Calu3 (cell line): ENCODE measurements at regions not wholly inside any gene's neighbourhood (a gene's known extent, or its start where the extent isn't known, plus 50 kb on each side); places are given as distances from the start of the nearest gene placed in this dataset.

ENCODE experiments used
- BruUV-seq: library from RNA; stranded (reverse); fragments of 400-500 nt; replicated peaks from 2 replicates; lab custom pipeline; 2021; lab: Mats Ljungman, UMichigan
- CTCF ChIA-PET: fragments of 300-600 bp; sonication (Branson Sonifier 250); formaldehyde crosslinking; loops from one replicate; lab custom pipeline; 2022; ENCODE audit warnings: antibody characterized with exemption; lab: Charles Lee
- DNase-seq: peaks from one replicate; pipeline ENCODE4 v3.0.0; 2022
- H3K27ac Mint-ChIP-seq: one replicate; pipeline ENCODE4 v1.8.0; 2022; ENCODE audit warnings: mixed read lengths; ENCODE audit not compliant: unreplicated experiment
- H3K27me3 Mint-ChIP-seq: one replicate; pipeline ENCODE4 v1.8.0; 2022; ENCODE audit warnings: mixed read lengths; ENCODE audit not compliant: unreplicated experiment
- H3K36me3 Mint-ChIP-seq: one replicate; pipeline ENCODE4 v1.8.0; 2022; ENCODE audit warnings: mild to moderate bottlenecking, moderate library complexity, mixed read lengths; ENCODE audit not compliant: insufficient read depth, unreplicated experiment
- H3K4me1 Mint-ChIP-seq: one replicate; pipeline ENCODE4 v1.8.0; 2022; ENCODE audit warnings: mild to moderate bottlenecking, low read depth, mixed read lengths; ENCODE audit not compliant: unreplicated experiment
- H3K4me3 Mint-ChIP-seq: one replicate; pipeline ENCODE4 v1.8.0; 2022; ENCODE audit warnings: mild to moderate bottlenecking, low read depth, moderate library complexity, mixed read lengths; ENCODE audit not compliant: unreplicated experiment
- H3K9me3 Mint-ChIP-seq: one replicate; pipeline ENCODE4 v1.8.0; 2022; ENCODE audit warnings: low read depth, mixed read lengths; ENCODE audit not compliant: unreplicated experiment
- intact Hi-C: fragments of 100-400 bp; cut with micrococcal nuclease; formaldehyde crosslinking; loops from one replicate; pipeline ENCODE4 v1.10.0; 2022; ENCODE audit not compliant: unreplicated experiment
- TF ChIP-seq, protein P1 (sequence below): fragments of 200-600 bp; IDR thresholded peaks from one replicate; pipeline ENCODE4 v1.8.0; 2022; ENCODE audit warnings: antibody characterized with exemption; ENCODE audit not compliant: unreplicated experiment

DNA sequence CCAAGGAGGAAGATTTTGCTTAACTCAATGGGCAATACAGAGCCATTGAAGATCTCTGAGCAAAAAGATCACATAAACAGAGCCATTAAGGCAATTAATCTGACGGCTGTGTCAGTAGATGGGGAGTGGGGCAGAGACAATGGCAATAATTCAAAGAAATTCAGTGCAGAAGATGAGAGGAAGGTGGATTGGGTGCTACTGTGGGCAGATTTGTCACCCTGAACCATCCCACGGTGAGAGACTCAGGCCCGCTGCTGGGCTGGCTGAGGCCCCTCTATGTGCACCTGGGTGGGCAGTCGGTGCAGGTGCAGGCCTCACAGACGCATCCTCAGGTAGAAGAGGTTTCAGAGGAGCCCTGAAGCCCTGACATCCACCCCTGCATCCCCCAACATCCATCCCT lies 458.6 kb downstream of the EIPR1 start:
- CTCF ChIA-PET = no interaction called here
- no peak overlapping the region for H3K4me3 Mint-ChIP-seq
- DNase-seq = no peak
- peaks cover 12% of the 10 kb centered on the region for H3K9me3 Mint-ChIP-seq
- no peaks in the 10 kb centered on the region for H3K4me1 Mint-ChIP-seq
- intact Hi-C loops = no loop called here
- no peaks in the 10 kb centered on the region for H3K36me3 Mint-ChIP-seq
- no peak overlapping the region for H3K27ac Mint-ChIP-seq
- TF ChIP-seq, protein P1, sequence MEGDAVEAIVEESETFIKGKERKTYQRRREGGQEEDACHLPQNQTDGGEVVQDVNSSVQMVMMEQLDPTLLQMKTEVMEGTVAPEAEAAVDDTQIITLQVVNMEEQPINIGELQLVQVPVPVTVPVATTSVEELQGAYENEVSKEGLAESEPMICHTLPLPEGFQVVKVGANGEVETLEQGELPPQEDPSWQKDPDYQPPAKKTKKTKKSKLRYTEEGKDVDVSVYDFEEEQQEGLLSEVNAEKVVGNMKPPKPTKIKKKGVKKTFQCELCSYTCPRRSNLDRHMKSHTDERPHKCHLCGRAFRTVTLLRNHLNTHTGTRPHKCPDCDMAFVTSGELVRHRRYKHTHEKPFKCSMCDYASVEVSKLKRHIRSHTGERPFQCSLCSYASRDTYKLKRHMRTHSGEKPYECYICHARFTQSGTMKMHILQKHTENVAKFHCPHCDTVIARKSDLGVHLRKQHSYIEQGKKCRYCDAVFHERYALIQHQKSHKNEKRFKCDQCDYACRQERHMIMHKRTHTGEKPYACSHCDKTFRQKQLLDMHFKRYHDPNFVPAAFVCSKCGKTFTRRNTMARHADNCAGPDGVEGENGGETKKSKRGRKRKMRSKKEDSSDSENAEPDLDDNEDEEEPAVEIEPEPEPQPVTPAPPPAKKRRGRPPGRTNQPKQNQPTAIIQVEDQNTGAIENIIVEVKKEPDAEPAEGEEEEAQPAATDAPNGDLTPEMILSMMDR = no peak
- H3K27me3 Mint-ChIP-seq = no peaks in the 10 kb centered on the region
- no TSS peak for BruUV-seq

DNA sequence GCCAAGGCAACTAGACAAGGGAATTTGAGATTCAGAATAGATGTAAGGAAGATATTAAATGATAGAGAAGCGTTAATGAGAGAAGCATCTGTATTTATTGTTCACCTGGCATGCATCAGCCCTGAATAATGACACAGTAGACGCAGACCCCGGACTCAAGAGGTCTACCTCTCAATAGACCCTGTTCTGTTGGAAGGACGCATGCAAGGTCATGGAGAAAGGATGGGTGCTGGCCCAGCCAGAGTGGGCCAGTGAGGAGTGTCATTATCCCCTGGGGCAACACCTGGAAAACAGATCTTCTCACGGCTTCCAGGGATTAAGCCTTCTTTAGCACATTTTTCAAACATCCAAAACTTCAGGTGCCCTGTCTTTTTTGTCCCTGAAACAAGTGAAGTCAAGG lies 461.0 kb downstream of the EIPR1 start:
- CTCF ChIA-PET = no interaction called here
- TF ChIP-seq, protein P1 = no peak
- no TSS peak for BruUV-seq

DNA sequence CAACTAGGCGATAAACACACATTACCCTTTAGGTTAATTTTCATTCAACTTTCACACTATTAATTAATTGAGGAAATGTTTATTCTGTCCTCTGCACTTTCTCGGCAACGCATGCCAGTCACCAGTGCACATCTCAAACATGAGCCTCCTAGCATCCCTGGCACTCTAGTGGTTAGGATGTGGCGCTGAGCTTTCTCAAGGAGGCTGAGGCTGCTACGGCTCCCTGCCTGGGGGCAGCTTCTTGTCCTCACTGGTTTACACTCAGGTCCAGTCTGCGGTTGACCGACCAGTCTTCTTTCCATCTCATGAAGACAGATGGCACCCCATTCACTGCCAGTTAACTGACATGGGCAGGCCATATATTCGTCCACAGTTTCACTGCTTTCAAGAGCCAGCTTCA lies 463.4 kb downstream of the EIPR1 start:
- H3K4me3 Mint-ChIP-seq = no peak overlapping the region
- CTCF ChIA-PET = no interaction called here
- no peaks in the 10 kb centered on the region for H3K27me3 Mint-ChIP-seq
- H3K27ac Mint-ChIP-seq = no peak overlapping the region
- peaks cover 16% of the 10 kb centered on the region for H3K9me3 Mint-ChIP-seq
- intact Hi-C loops = no loop called here
- H3K36me3 Mint-ChIP-seq = no peaks in the 10 kb centered on the region
- no peak for DNase-seq
- TF ChIP-seq, protein P1 = no peak
- H3K4me1 Mint-ChIP-seq = no peaks in the 10 kb centered on the region
- no TSS peak for BruUV-seq

More for the DNA sequence above, 461.0 kb downstream of the EIPR1 start:
- Mint-ChIP-seq H3K9me3 (peaks cover 9% of the 10 kb centered on the region), H3K27ac (no peak overlapping the region), H3K4me1 (no peaks in the 10 kb centered on the region), H3K27me3 (no peaks in the 10 kb centered on the region), H3K36me3 (no peaks in the 10 kb centered on the region), H3K4me3 (no peak overlapping the region)
- intact Hi-C loops = no loop called here
- DNase-seq = no peak

- no peak for DNase-seq
- TF ChIP-seq, protein P1 = no peak
- H3K27ac Mint-ChIP-seq = no peak overlapping the region
- H3K4me3 Mint-ChIP-seq = no peak overlapping the region
- H3K36me3 Mint-ChIP-seq = no peaks in the 10 kb centered on the region
- CTCF ChIA-PET = no interaction called here
- peaks cover 17% of the 10 kb centered on the region for H3K9me3 Mint-ChIP-seq
- no TSS peak for BruUV-seq
- intact Hi-C loops = no loop called here
- H3K27me3 Mint-ChIP-seq = no peaks in the 10 kb centered on the region
- H3K4me1 Mint-ChIP-seq = no peaks in the 10 kb centered on the region
Observed at GRCh38 chr2:2913601-2914120, 464.0 kb downstream of the EIPR1 start.
